Esophagus (tissue), 2 donors: ENCODE measurements at regions not wholly inside any gene's neighbourhood (a gene's known extent, or its start where the extent isn't known, plus 50 kb on each side); places are given as distances from the start of the nearest gene placed in this dataset.

Experiments
- H3K27ac ChIP-seq, 2 donors: one replicate each; pipeline ENCODE4 v1.5.1; 2013; ENCODE audit warnings: low read depth in 2 of 2, mild to moderate bottlenecking in 2 of 2, inconsistent platforms in 1 of 2, low read length in 1 of 2, moderate library complexity in 1 of 2
- H3K27me3 ChIP-seq, 2 donors: one replicate each; pipeline ENCODE4 v1.6.1; 2013; ENCODE audit warnings: low read length in 2 of 2, control low read depth in 1 of 2, mild to moderate bottlenecking in 1 of 2; ENCODE audit not compliant: insufficient read depth in 2 of 2, control insufficient read depth in 1 of 2
- H3K36me3 ChIP-seq, 2 donors: one replicate each; pipeline ENCODE4 v1.6.1; 2013; ENCODE audit warnings: low read length in 1 of 2; ENCODE audit not compliant: control insufficient read depth in 2 of 2, insufficient read depth in 2 of 2
- H3K4me1 ChIP-seq, 2 donors: one replicate each; pipeline ENCODE4 v1.6.1; 2013; ENCODE audit warnings: low read length in 1 of 2; ENCODE audit not compliant: control insufficient read depth in 2 of 2, insufficient read depth in 2 of 2
- H3K4me3 ChIP-seq, 2 donors: one replicate each; pipeline ENCODE4 v1.5.1; 2013; ENCODE audit warnings: low read length in 2 of 2, mild to moderate bottlenecking in 2 of 2, low read depth in 1 of 2, moderate library complexity in 1 of 2
- H3K9me3 ChIP-seq, 2 donors: one replicate each; pipeline ENCODE4 v1.6.1; 2013; ENCODE audit warnings: mild to moderate bottlenecking in 2 of 2, low read depth in 1 of 2, low read length in 1 of 2, moderate library complexity in 1 of 2; ENCODE audit not compliant: control insufficient read depth in 2 of 2, insufficient read depth in 1 of 2
- WGBS, 2 donors: extraction: QIAGEN DNeasy Blood & Tissue Kit; methylation state at CpG; one replicate each; pipeline ENCODE4 v1.1.7; 2013; 5-methylcytosine and 5-hydroxymethylcytosine counted together
- donor health status: healthy with polysubstance abuse.
- donor health status: Bipolar disorder and iron deficiency.

- Histone ChIP-seq H3K27me3 (no peaks in the 10 kb centered on the region), H3K4me1 (no peaks in the 10 kb centered on the region), H3K36me3 (no peaks in the 10 kb centered on the region), H3K9me3 (peaks cover 5% of the 10 kb centered on the region in 2 donors), H3K27ac (no peak overlapping the region), H3K4me3 (no peak overlapping the region)
- WGBS, 2 donors, result 80 to 81% methylated on average over 1 of the region's 1 CpG
Observed at GRCh38 chr15:36278219-36278618, 301.2 kb upstream of the CDIN1 start.

DNA sequence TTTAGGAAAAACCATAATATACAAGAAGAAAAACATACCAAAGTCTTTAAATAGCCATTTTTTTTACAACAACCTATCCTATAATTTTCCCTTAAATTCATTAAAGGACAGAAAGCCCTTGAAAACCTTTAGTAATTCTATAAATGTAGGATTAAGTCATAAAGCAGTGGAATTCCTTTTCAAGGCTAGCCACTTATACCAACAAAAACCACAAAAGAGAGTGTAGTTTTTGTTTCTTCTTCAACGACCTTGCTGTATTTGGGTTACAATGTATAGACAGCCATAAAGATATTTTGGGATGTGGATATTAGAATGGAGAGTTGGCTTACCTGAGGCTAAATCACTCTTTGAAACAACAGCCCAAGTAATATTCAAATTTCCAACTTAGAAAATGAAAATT lies 296.6 kb upstream of the CDIN1 start:
- Histone ChIP-seq H3K27me3 (no peaks in the 10 kb centered on the region), H3K36me3 (no peaks in the 10 kb centered on the region), H3K9me3 (peaks cover 5% of the 10 kb centered on the region in 2 donors), H3K4me1 (no peaks in the 10 kb centered on the region), H3K4me3 (no peak overlapping the region), H3K27ac (no peak overlapping the region)
- WGBS, 2 donors, result 59 to 61% methylated on average over 1 of the region's 1 CpG

DNA sequence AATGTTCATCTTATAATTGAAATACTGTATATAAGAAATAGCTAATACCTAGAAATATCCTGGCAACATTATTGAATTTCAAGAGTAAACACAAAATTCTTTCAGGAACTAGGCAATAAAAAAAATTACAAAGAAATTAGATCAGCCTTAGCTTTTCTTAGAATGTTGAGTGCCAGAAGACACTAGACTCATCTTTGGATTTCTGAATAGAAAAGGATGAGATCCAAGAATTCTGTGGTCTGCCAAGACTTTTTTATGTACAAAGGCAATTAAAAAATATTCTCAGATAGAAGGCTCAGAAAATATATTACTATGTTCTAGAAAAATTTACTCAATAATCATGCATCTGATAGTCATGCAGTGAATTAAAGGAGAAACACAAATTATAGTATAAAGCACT lies 294.5 kb upstream of the CDIN1 start:
- no peak overlapping the region for H3K4me3 ChIP-seq
- H3K36me3 ChIP-seq, result no peaks in the 10 kb centered on the region

DNA sequence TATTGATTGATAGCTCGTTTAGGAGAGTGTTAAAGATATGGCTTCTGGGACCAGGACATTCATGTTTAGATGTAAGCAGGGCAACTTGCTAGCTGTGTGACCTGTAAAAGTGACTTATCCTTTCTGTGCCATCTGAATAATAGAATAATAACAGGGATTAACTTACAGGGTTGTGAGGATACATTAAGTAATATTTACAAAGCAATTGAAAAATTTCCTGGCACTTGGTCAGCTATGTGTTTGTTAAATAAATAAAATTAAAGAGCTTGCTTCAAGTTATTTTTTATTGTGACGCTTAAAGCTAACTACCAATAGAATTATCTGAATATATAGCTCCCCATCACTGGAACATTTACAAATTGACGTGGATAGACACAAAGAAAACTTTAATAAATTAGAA lies 287.9 kb upstream of the CDIN1 start:
- no peak overlapping the region for H3K4me3 ChIP-seq
- no peaks in the 10 kb centered on the region for H3K27me3 ChIP-seq
- H3K4me1 ChIP-seq, result no peaks in the 10 kb centered on the region
- no peaks in the 10 kb centered on the region for H3K9me3 ChIP-seq
- H3K27ac ChIP-seq, result no peak overlapping the region
- 68 to 77% methylated on average over 3 of the region's 3 CpGs for whole genome bisulfite sequencing, 2 donors
- no peaks in the 10 kb centered on the region for H3K36me3 ChIP-seq

More for the DNA sequence above, 294.5 kb upstream of the CDIN1 start:
- Histone ChIP-seq H3K27ac (no peak overlapping the region), H3K27me3 (no peaks in the 10 kb centered on the region), H3K4me1 (no peaks in the 10 kb centered on the region), H3K9me3 (no peaks in the 10 kb centered on the region)

DNA sequence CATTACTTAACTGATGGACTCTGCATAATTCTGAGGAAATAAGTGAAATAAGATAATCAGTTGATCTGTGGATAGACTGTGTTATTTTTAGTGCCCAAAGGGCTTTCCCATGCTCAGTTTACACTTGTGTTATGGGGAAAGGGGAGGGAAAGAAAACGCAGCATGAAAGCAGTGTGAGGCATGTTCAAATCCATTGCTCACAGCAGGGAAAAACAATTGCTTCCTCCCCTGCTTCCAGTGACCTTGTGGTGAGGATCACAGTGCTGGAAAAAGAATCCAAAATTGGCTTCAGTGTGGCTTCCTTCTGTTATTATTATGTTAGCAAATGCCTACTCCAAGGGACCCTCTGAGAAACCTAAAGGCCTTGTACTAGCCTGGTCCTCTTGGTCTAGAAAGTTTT lies 285.1 kb upstream of the CDIN1 start:
- H3K9me3 ChIP-seq, result no peaks in the 10 kb centered on the region
- H3K27me3 ChIP-seq, result no peaks in the 10 kb centered on the region
- no peak overlapping the region for H3K4me3 ChIP-seq
- 36 to 48% methylated on average over 1 of the region's 1 CpG for WGBS, 2 donors
- H3K27ac ChIP-seq, result no peak overlapping the region
- no peaks in the 10 kb centered on the region for H3K4me1 ChIP-seq
- no peaks in the 10 kb centered on the region for H3K36me3 ChIP-seq

- Histone ChIP-seq H3K9me3 (no peaks in the 10 kb centered on the region), H3K36me3 (no peaks in the 10 kb centered on the region), H3K27ac (no peak overlapping the region), H3K27me3 (no peaks in the 10 kb centered on the region), H3K4me1 (no peaks in the 10 kb centered on the region), H3K4me3 (no peak overlapping the region)
- 36% methylated on average over 5 of the region's 5 CpGs for WGBS, 2 donors
Observed at GRCh38 chr15:36301947-36302346, 277.5 kb upstream of the CDIN1 start.

DNA sequence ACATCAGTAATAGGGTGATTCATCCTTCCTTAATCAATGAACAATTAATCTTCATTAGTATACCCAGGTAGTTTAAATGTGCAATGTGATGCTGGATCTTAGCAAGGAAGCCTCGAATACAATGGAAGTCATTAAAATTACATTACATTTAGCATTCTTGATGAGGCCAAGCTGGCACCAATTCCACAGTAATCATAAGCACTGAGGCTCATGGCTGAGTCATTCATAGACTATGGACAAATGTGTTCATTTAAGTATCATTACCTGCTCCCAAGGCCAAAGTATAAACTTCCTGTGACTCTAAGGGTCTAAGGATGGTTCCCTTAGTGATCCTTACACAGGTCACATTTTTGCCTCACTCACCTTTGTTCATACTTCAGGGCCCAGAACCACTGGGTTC lies 266.4 kb upstream of the CDIN1 start:
- H3K27ac ChIP-seq, result no peak overlapping the region
- 50 to 56% methylated on average over 1 of the region's 1 CpG for WGBS, 2 donors
- H3K27me3 ChIP-seq, result no peaks in the 10 kb centered on the region
- H3K9me3 ChIP-seq, result no peaks in the 10 kb centered on the region
- H3K36me3 ChIP-seq, result no peaks in the 10 kb centered on the region
- no peaks in the 10 kb centered on the region for H3K4me1 ChIP-seq
- no peak overlapping the region for H3K4me3 ChIP-seq

GRCh38 chr15:36313736-36314280 lies 265.6 kb upstream of the CDIN1 start:
- H3K4me3 ChIP-seq, result no peak overlapping the region
- H3K36me3 ChIP-seq, result no peaks in the 10 kb centered on the region
- no peaks in the 10 kb centered on the region for H3K4me1 ChIP-seq
- 84 to 91% methylated on average over 2 of the region's 2 CpGs for WGBS, 2 donors
- H3K27me3 ChIP-seq, result no peaks in the 10 kb centered on the region
- no peaks in the 10 kb centered on the region for H3K9me3 ChIP-seq
- H3K27ac ChIP-seq, result no peak overlapping the region

DNA sequence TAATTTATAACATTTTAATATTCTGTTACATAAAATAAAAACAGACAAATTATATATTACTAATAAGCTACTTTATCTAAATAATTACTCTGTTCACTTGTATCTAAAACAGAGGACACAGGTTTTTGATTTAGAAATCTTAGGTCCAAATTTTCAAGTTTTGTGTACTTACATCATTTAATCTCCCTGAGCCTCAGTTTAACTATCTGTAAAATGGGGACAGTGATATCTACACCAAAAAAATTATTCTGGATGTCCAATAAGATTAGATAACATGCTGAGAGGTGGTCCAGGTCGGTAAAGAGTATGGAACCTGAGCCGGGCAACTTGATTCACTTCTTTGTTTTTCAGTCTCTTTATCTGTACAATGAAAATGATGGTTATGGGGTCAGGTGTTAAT lies 263.8 kb upstream of the CDIN1 start:
- WGBS, 2 donors, result 90 to 91% methylated on average over 2 of the region's 2 CpGs
- Histone ChIP-seq H3K27me3 (no peaks in the 10 kb centered on the region), H3K9me3 (no peaks in the 10 kb centered on the region), H3K4me1 (no peaks in the 10 kb centered on the region), H3K27ac (no peak overlapping the region), H3K4me3 (no peak overlapping the region), H3K36me3 (no peaks in the 10 kb centered on the region)

DNA sequence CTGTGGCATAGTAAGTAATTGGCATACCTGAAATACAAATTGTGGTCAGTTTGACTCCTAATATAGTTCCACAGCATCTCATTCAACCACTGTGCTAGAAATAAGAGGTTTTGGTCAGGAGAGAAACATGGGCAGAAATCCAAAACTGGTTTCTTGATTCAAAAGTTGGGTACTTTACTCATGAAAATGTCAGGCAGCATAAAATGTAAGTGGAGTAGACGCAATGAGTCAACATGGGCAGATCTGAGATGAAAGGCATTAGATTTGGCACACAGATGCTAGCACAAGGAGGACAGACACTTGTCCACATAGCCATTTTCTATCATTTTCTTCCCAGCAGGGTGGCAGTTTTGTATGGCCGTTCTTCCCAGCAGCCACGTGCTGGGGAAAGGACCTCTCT lies 255.8 kb upstream of the CDIN1 start:
- H3K36me3 ChIP-seq, result no peaks in the 10 kb centered on the region
- no peak overlapping the region for H3K27ac ChIP-seq
- no peak overlapping the region for H3K4me3 ChIP-seq
- no peaks in the 10 kb centered on the region for H3K27me3 ChIP-seq
- no peaks in the 10 kb centered on the region for H3K4me1 ChIP-seq
- H3K9me3 ChIP-seq, result no peaks in the 10 kb centered on the region
- 84 to 93% methylated on average over 3 of the region's 3 CpGs for WGBS, 2 donors
